ENCODE measurements at regions not wholly inside any gene's neighbourhood (a gene's known extent, or its start where the extent isn't known, plus 50 kb on each side); places are given as distances from the start of the nearest gene placed in this dataset.

DNA sequence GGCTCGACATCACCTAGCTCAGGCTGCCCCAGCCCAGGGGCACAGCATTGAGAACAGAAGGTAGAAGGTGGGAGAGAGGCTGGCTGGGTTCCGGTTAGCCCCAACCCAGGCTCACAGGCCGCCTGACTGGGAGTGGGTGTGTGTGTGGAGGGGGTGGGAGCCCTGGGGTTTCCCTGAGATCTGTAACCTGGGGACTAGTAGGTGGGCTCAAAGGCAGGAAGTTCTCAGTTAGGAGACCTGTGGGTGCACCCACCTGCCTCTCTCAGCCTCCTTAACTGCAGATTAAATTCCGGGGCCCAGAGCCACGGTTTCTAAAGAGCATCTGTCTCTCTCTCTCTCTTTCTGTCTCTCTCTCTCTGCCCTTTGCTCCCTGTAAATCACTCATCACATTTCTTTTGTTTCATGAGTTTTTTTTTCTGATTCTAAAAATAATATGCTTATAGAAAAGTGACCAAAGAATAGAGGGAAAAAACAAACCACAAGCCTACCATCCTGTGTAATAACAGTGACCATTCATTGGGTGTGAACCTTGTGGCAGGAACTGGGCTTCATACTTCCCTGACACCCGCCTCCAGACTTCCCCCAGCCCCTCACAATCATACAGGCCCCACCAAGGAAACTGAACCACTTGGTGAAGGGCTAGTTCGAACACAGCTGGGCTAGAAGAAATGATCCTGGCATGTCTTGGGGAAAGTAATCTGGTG lies 83.4 kb upstream of the SMNDC1 start:
- no peak overlapping the region for H3K27ac ChIP-seq
- intact Hi-C loops (cut with DNase I) = no loop called here
- no peak for DNase-seq
- no peak for TF ChIP-seq POLR2A (IDR thresholded peaks at IDR 0.05)
- TF ChIP-seq, protein P1, sequence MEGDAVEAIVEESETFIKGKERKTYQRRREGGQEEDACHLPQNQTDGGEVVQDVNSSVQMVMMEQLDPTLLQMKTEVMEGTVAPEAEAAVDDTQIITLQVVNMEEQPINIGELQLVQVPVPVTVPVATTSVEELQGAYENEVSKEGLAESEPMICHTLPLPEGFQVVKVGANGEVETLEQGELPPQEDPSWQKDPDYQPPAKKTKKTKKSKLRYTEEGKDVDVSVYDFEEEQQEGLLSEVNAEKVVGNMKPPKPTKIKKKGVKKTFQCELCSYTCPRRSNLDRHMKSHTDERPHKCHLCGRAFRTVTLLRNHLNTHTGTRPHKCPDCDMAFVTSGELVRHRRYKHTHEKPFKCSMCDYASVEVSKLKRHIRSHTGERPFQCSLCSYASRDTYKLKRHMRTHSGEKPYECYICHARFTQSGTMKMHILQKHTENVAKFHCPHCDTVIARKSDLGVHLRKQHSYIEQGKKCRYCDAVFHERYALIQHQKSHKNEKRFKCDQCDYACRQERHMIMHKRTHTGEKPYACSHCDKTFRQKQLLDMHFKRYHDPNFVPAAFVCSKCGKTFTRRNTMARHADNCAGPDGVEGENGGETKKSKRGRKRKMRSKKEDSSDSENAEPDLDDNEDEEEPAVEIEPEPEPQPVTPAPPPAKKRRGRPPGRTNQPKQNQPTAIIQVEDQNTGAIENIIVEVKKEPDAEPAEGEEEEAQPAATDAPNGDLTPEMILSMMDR (IDR thresholded peaks at IDR 0.05) = no peak
- H3K27me3 ChIP-seq = no peaks in the 10 kb centered on the region
- H3K9me3 ChIP-seq (replicated peaks in 1 of 3) = no peaks in the 10 kb centered on the region
- no peaks in the 10 kb centered on the region for H3K36me3 ChIP-seq (replicated peaks in 1 of 2)
- WGBS, 4 donors = 59 to 77% (median 69%) methylated on average over 7 of the region's 7 CpGs
- H3K4me3 ChIP-seq = no peak overlapping the region
- H3K4me1 ChIP-seq (replicated peaks in 1 of 2) = peaks cover 0 to 7% of the 10 kb centered on the region in 2 donors

DNA sequence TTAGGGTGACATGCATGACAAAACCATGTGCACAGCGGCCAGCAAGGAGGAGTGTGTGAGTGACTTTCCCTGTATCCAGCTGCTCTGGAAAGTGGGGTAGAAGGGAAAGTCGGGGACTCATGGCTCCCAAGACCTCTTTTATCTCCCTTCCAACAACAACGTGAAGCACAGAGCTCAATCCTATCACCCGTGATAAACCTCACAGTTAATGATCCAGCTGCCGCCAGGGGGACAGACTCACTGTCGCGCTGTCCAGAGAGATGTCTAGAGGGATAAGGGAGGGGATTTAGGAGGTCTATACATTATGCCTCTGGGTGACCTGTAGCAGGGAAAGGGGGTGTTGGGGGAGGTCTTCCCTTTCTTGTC lies 84.0 kb upstream of the SMNDC1 start:
- 67 to 81% (median 78%) methylated on average over 7 of the region's 7 CpGs for WGBS, 4 donors
- Histone ChIP-seq H3K9me3 (replicated peaks in 1 of 3) (no peaks in the 10 kb centered on the region), H3K27me3 (no peaks in the 10 kb centered on the region), H3K4me3 (no peak overlapping the region), H3K36me3 (replicated peaks in 1 of 2) (no peaks in the 10 kb centered on the region), H3K4me1 (replicated peaks in 1 of 2) (peaks cover 0 to 8% of the 10 kb centered on the region in 2 donors), H3K27ac (no peak overlapping the region)
- no peak for DNase-seq
- no peak for TF ChIP-seq POLR2A (IDR thresholded peaks at IDR 0.05)
- intact Hi-C loops (cut with DNase I) = no loop called here

DNA sequence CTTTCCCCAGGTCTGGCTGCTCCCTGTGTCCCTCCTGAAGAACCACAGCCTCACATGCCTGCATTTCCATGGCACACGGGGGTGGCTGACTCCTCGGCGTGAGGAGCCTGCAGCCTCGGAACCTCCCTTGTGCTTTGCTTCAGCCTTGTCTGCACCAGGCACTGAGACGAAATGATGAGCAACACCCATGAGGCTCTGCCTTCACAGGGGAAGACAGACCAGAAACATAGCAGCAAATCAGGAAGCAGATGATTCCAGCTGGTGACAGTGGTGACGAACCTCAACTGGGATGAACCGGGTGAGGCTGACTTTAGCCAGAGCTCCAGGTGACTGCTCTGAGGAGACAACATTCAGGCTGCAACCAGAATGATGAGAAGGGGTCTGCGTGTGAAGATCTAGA lies 84.5 kb upstream of the SMNDC1 start:
- H3K36me3 ChIP-seq (replicated peaks in 1 of 2) = no peaks in the 10 kb centered on the region
- no peaks in the 10 kb centered on the region for H3K9me3 ChIP-seq (replicated peaks in 1 of 3)
- no peaks in the 10 kb centered on the region for H3K27me3 ChIP-seq
- no peak overlapping the region for H3K27ac ChIP-seq
- intact Hi-C loops (cut with DNase I) = no loop called here
- WGBS, 4 donors = 72 to 82% (median 79%) methylated on average over 7 to 8 of the region's 8 CpGs
- TF ChIP-seq POLR2A (IDR thresholded peaks at IDR 0.05) = no peak
- TF ChIP-seq, protein P1 (IDR thresholded peaks at IDR 0.05) = no peak
- DNase-seq = no peak
- no peak overlapping the region for H3K4me3 ChIP-seq
- H3K4me1 ChIP-seq (replicated peaks in 1 of 2) = peaks cover 0 to 8% of the 10 kb centered on the region in 2 donors

DNA sequence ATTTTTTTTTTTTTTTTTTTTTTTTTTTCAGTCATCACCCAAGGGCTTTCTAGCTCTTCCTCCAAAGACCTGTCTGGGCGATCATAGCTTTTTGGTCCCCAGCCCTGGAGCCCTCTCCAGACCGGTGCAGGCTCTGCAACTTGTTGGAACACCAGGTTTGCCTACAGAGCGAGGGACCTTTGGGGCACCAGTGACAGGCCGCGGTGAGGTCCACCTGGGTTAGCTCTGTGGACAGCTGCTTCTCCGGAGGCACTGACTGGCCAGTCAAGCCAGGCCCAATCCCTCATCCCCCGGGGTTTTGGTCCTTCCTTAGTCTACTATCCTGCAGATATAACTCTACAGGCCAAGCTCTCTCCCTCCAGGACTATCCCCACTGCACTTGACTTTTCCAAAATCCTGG lies 86.8 kb upstream of the SMNDC1 start:
- intact Hi-C loops (cut with DNase I) = no loop called here
- no peaks in the 10 kb centered on the region for H3K27me3 ChIP-seq
- H3K9me3 ChIP-seq (replicated peaks in 1 of 3) = no peaks in the 10 kb centered on the region
- WGBS, 4 donors = 88 to 97% (median 92%) methylated on average over 4 to 7 of the region's 7 CpGs
- DNase-seq = no peak
- TF ChIP-seq, protein P1 (IDR thresholded peaks at IDR 0.05) = no peak
- TF ChIP-seq POLR2A (IDR thresholded peaks at IDR 0.05) = no peak
- no peak overlapping the region for H3K27ac ChIP-seq
- no peak overlapping the region for H3K4me3 ChIP-seq
- no peaks in the 10 kb centered on the region for H3K36me3 ChIP-seq (replicated peaks in 1 of 2)
- H3K4me1 ChIP-seq (replicated peaks in 1 of 2) = peaks cover 0 to 18% of the 10 kb centered on the region in 2 donors

DNA sequence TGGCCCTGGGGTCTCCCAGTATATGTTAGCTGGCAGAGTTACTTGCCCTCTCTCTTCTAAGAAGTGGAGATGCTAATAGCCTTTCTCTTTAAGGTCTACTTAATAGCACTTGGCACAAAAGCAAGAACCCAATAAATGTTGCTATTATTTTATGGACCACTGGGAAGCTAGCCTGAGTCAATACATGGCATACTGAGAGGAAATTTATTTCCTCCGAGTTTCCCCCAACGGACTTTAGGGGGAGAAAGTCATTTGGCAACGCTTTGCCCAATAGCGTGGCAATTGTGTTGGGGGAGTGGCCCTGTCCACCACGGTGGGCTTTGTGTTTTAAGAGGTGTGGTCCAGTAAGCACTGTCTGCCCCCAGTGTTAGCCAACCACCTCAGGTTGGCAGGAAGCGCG lies 87.4 kb upstream of the SMNDC1 start:
- no peak overlapping the region for H3K4me3 ChIP-seq
- no peaks in the 10 kb centered on the region for H3K36me3 ChIP-seq (replicated peaks in 1 of 2)
- TF ChIP-seq, protein P1 (IDR thresholded peaks at IDR 0.05) = no peak
- TF ChIP-seq POLR2A (IDR thresholded peaks at IDR 0.05) = no peak
- WGBS, 4 donors = 63 to 74% (median 72%) methylated on average over 5 to 7 of the region's 7 CpGs
- no peaks in the 10 kb centered on the region for H3K27me3 ChIP-seq
- H3K9me3 ChIP-seq (replicated peaks in 1 of 3) = no peaks in the 10 kb centered on the region
- intact Hi-C loops (cut with DNase I) = no loop called here
- H3K27ac ChIP-seq = peak overlapping the region in 1 of 5 donors; percentile 20
- no peak for DNase-seq
- peaks cover 0 to 18% of the 10 kb centered on the region in 2 donors for H3K4me1 ChIP-seq (replicated peaks in 1 of 2)
